Left ventricle myocardium inferior (tissue), 1 donor: ENCODE measurements at regions not wholly inside any gene's neighbourhood (a gene's known extent, or its start where the extent isn't known, plus 50 kb on each side); places are given as distances from the start of the nearest gene placed in this dataset.
A peak's percentile ranks its signal among the peaks of the same experiment; 100 is the strongest.

Source experiments
- DNase-seq: peaks from one replicate; pipeline ENCODE4 v3.0.0-alpha.2; 2020
- H3K27ac ChIP-seq: fragments of 200-600 bp; replicated peaks from 2 replicates; pipeline ENCODE4 v1.8.0; 2021
- H3K27me3 ChIP-seq: fragments of 200-600 bp; 2 replicates; pipeline ENCODE4 v1.8.0; 2021; ENCODE audit warnings: low read depth
- H3K36me3 ChIP-seq: fragments of 200-600 bp; 2 replicates; pipeline ENCODE4 v1.8.0; 2021
- H3K4me1 ChIP-seq: fragments of 200-600 bp; 2 replicates; pipeline ENCODE4 v1.8.0; 2021
- H3K4me3 ChIP-seq: fragments of 200-600 bp; 2 replicates; pipeline ENCODE4 v1.8.0; 2021; ENCODE audit warnings: mild to moderate bottlenecking, moderate library complexity
- H3K9me3 ChIP-seq: fragments of 200-600 bp; replicated peaks from 2 replicates; pipeline ENCODE4 v1.8.0; 2021
- intact Hi-C: fragments of 100-400 bp; cut with micrococcal nuclease; formaldehyde crosslinking; loops from one replicate; pipeline ENCODE4 v1.11.0; 2022
- TF ChIP-seq, protein P1 (sequence below): fragments of 200-600 bp; IDR thresholded peaks from 2 replicates; pipeline ENCODE4 v1.8.0; 2021; ENCODE audit warnings: antibody characterized with exemption, mild to moderate bottlenecking, borderline replicate concordance
- donor health status: DM: no; HTN: yes; CAD: no; lungs with severe emphysema.

DNA sequence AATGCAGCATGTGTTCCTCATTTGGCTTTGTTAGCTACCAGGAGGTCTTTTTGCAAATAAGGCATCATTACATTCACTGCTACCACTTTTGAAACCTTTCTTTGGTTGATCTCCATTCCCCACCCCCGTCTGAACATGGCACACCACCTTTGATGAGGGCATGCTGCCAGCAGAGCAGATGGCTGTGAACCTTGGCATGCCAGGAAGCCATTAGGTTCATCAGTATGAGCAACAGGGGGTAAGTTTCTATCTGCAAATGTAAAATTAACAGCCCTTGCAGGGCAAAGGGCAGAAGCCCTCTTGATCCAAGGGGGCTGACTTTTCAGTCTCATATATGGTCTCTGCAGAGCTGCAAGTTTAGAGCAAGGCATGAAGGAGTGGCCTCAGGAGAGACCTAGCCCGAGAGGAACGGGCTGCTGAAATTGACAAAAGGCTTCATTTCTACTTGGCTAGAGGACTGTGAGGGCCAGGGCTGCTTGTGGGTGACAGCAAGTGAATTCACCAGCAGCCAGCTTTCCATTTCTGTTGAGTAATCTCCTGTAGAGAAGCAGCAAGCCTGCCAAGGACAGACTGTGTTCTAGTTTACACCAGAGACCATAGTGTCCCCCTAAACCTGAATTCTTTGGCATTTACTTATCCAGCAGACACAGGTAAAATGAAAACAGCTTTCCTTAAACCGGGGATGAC is 127.9 kb downstream of the ZNF326 start:
- peaks cover 21% of the 10 kb centered on the region for H3K9me3 ChIP-seq
- intact Hi-C loops = no loop called here
- H3K27me3 ChIP-seq = peaks cover 6% of the 10 kb centered on the region
- no peak overlapping the region for H3K4me3 ChIP-seq
- TF ChIP-seq, protein P1, sequence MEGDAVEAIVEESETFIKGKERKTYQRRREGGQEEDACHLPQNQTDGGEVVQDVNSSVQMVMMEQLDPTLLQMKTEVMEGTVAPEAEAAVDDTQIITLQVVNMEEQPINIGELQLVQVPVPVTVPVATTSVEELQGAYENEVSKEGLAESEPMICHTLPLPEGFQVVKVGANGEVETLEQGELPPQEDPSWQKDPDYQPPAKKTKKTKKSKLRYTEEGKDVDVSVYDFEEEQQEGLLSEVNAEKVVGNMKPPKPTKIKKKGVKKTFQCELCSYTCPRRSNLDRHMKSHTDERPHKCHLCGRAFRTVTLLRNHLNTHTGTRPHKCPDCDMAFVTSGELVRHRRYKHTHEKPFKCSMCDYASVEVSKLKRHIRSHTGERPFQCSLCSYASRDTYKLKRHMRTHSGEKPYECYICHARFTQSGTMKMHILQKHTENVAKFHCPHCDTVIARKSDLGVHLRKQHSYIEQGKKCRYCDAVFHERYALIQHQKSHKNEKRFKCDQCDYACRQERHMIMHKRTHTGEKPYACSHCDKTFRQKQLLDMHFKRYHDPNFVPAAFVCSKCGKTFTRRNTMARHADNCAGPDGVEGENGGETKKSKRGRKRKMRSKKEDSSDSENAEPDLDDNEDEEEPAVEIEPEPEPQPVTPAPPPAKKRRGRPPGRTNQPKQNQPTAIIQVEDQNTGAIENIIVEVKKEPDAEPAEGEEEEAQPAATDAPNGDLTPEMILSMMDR = no peak
- no peak for DNase-seq
- no peaks in the 10 kb centered on the region for H3K4me1 ChIP-seq
- no peak overlapping the region for H3K27ac ChIP-seq
- H3K36me3 ChIP-seq = no peaks in the 10 kb centered on the region

DNA sequence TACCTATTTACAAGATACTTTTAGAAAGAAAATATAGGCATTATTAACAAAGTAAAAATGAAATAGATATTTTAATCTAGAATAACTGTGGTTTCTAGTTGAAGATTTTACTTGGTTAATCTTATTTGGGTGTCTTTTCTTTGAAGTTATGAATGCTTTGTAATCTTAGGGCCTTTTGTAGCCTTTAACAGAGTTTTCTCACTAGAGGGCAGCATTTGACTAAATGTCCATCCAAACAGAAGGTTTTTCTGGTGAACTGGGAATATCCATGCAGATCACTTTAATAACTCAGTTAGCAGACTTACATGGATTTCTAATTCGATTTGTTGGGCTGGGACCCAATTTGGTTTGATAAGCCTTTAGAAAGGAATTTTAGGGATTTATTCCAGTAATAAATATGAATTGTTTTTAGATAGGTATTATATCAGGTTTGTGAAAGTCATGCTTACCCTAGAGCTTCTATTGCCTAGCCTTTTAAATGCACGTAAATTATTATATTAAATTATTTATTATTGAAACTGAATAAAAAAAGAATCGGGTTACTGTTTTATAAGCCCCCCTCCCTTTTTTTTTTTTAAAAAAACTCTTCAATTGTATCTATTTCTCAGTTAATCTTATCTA is 119.7 kb downstream of the ZNF326 start:
- Histone ChIP-seq H3K4me3 (no peak overlapping the region), H3K27me3 (peaks cover 58% of the 10 kb centered on the region), H3K9me3 (peaks cover 4% of the 10 kb centered on the region), H3K27ac (no peak overlapping the region), H3K4me1 (no peaks in the 10 kb centered on the region), H3K36me3 (no peaks in the 10 kb centered on the region)
- intact Hi-C loops = no loop called here
- no peak for DNase-seq
- TF ChIP-seq, protein P1 = peak; percentile 69

DNA sequence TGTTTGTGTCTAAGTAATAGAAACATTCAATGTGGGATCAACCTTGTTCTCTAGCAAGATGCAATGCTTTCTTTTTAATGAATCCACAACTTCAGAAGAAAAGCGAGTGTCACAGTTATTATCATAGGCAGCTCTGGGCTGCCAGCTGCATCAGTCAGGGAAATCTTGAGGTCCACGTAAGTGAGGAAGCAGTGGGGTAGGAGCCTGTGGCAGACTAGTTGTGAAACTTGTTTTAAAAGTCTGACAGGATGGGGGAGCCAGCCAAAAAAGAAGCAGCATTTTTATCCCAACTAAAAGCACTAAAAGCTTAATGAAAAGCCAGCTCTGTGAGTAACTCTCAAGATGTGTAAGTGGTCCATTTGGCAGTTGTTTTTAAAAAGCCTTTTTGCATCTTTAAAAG is 113.1 kb downstream of the ZNF326 start:
- Histone ChIP-seq H3K4me3 (no peak overlapping the region), H3K36me3 (no peaks in the 10 kb centered on the region), H3K27me3 (peaks cover 75% of the 10 kb centered on the region), H3K9me3 (no peaks in the 10 kb centered on the region), H3K27ac (no peak overlapping the region), H3K4me1 (no peaks in the 10 kb centered on the region)
- no peak for DNase-seq
- TF ChIP-seq, protein P1 = no peak
- intact Hi-C loops = no loop called here

DNA sequence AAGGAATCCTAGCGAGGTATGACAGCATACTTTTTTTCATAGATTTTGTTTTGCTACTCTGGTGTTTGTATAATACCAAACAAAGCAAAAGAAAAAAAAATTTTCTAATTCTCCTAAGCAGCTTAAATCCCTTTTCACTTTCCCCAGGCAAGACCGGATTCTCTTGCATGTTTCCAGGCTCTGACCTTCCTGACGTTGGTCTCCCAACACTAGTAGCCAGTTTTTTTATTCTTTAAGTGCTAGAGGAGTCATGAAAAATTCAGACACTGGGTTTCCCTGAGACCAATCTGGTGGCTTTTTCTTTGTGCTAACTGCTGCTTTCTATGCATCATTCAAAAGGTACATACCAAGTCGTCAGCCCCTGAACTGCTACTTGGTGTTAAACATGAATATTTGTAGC is 111.4 kb downstream of the ZNF326 start:
- H3K4me3 ChIP-seq = no peak overlapping the region
- no peaks in the 10 kb centered on the region for H3K4me1 ChIP-seq
- no peaks in the 10 kb centered on the region for H3K36me3 ChIP-seq
- intact Hi-C loops = no loop called here
- TF ChIP-seq, protein P1 = no peak
- DNase-seq = no peak
- H3K27ac ChIP-seq = no peak overlapping the region
- peaks cover 66% of the 10 kb centered on the region for H3K27me3 ChIP-seq
- no peaks in the 10 kb centered on the region for H3K9me3 ChIP-seq

DNA sequence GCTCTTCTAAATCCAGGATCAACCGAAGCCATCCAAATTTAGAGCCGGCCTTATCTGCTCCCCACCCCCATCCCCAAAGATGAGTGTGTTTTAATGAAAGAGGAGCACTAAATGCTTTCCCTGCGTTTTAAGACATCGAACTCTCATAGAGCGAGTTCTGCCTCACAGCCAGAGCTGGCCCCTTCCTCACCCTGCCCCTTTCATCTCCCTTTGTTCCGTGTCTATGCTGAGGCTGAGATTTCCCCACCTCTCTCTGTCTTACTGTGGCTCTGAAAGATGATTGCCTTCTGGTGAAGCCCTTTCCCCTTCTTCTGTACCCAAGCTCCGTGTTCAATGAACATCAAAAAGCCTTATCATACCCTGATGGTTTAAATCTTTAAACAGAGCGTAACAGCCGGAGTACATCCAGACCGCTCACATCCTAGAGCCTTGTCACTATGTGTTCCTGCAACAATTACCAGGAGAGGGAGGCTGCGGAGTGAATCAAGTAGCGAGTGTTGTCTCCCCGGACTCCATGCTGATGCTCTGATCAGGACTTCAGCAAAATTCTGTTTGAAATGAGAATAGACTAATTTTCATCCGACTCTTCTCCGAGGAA is 110.1 kb downstream of the ZNF326 start:
- no peaks in the 10 kb centered on the region for H3K4me1 ChIP-seq
- H3K36me3 ChIP-seq = no peaks in the 10 kb centered on the region
- TF ChIP-seq, protein P1 = no peak
- intact Hi-C loops = no loop called here
- H3K4me3 ChIP-seq = no peak overlapping the region
- H3K27me3 ChIP-seq = peaks cover 53% of the 10 kb centered on the region
- DNase-seq = no peak
- H3K9me3 ChIP-seq = no peaks in the 10 kb centered on the region
- no peak overlapping the region for H3K27ac ChIP-seq
